GM12872 (cell line): ENCODE measurements at regions not wholly inside any gene's neighbourhood (a gene's known extent, or its start where the extent isn't known, plus 50 kb on each side); places are given as distances from the start of the nearest gene placed in this dataset.

ENCODE experiments used
- CTCF ChIP-seq: IDR thresholded peaks from 3 replicates; pipeline ENCODE4 v1.5.1; 2011; ENCODE audit warnings: low read depth, mild to moderate bottlenecking, low read length, moderate library complexity; ENCODE audit not compliant: insufficient read depth

GRCh38 chr5:105689596-105689995 lies 1981.1 kb downstream of the EFNA5 start:
- TF ChIP-seq CTCF: no peak

- TF ChIP-seq CTCF: no peak
Measured at GRCh38 chr5:105688227-105688792, 1982.4 kb downstream of the EFNA5 start.

- TF ChIP-seq CTCF: no peak
Measured at GRCh38 chr5:105687493-105687892, 1983.2 kb downstream of the EFNA5 start.

GRCh38 chr5:105685884-105686283 lies 1984.9 kb downstream of the EFNA5 start:
- TF ChIP-seq CTCF: no peak

GRCh38 chr5:105684799-105685198 lies 1985.9 kb downstream of the EFNA5 start:
- no peak for TF ChIP-seq CTCF

- TF ChIP-seq CTCF: no peak
Measured at GRCh38 chr5:105680858-105681475, 1989.8 kb downstream of the EFNA5 start.

- no peak for TF ChIP-seq CTCF
Measured at GRCh38 chr5:105677291-105677690, 1993.4 kb downstream of the EFNA5 start.
